GM12873 (cell line): ENCODE measurements at regions not wholly inside any gene's neighbourhood (a gene's known extent, or its start where the extent isn't known, plus 50 kb on each side); places are given as distances from the start of the nearest gene placed in this dataset.

Experiments
- CTCF ChIP-seq: IDR thresholded peaks from 2 replicates; pipeline ENCODE4 v1.5.1; 2012; ENCODE audit warnings: low read depth, mild to moderate bottlenecking, moderate library complexity, low read length, control low read depth; ENCODE audit not compliant: insufficient read depth; ENCODE audit errors: missing control alignments

GRCh38 chr1:228936881-228937280 lies 201.6 kb downstream of the RHOU start:
- no peak for TF ChIP-seq CTCF

GRCh38 chr1:228937351-228937750 lies 202.1 kb downstream of the RHOU start:
- TF ChIP-seq CTCF: no peak

- TF ChIP-seq CTCF: no peak
Measured at GRCh38 chr1:228937851-228938536, 202.7 kb downstream of the RHOU start.

- no peak for TF ChIP-seq CTCF
Measured at GRCh38 chr1:228938537-228938901, 203.2 kb downstream of the RHOU start.

GRCh38 chr1:228939001-228939691 lies 203.9 kb downstream of the RHOU start:
- TF ChIP-seq CTCF: no peak

- TF ChIP-seq CTCF: no peak
Measured at GRCh38 chr1:228939881-228940392, 204.7 kb downstream of the RHOU start.

GRCh38 chr1:228940526-228940925 lies 205.2 kb downstream of the RHOU start:
- TF ChIP-seq CTCF: no peak
